Endothelial cell of umbilical vein (primary cell): ENCODE measurements at regions not wholly inside any gene's neighbourhood (a gene's known extent, or its start where the extent isn't known, plus 50 kb on each side); places are given as distances from the start of the nearest gene placed in this dataset.

Experiments used
- BruUV-seq: library from RNA; stranded (reverse); fragments of 400-500 nt; replicated peaks from 2 replicates; lab custom pipeline; 2021; lab: Mats Ljungman, UMichigan
- CTCF ChIA-PET: fragments of 300-600, 350-600 bp; sonication (Branson Sonifier 250); formaldehyde crosslinking; loops from one replicate; lab custom pipeline; 2021; ENCODE audit warnings: antibody characterized with exemption, inconsistent platforms; lab: Charles Lee
- POLR2A ChIA-PET: fragments of 300-600, 350-600 bp; sonication (Branson Sonifier 250); formaldehyde crosslinking; loops from one replicate; lab custom pipeline; 2021; ENCODE audit warnings: antibody characterized with exemption, inconsistent platforms; lab: Charles Lee
- DNase-seq: peaks from one replicate; pipeline ENCODE4 v3.0.0-alpha.2; 2011; ENCODE audit warnings: low read depth, low spot score
- FAIRE-seq: peaks from 2 replicates; lab custom pipeline; 2011; peaks lifted over from hg19 to GRCh38; lab: Jason Lieb, UNC
- H2AFZ ChIP-seq: 2 replicates; pipeline ENCODE4 v1.6.0; 2012; ENCODE audit warnings: low read depth, low read length, control low read depth, inconsistent platforms
- H3K27ac ChIP-seq: 2 replicates; pipeline ENCODE4 v1.5.1; 2011; ENCODE audit warnings: low read depth, mild to moderate bottlenecking, control low read depth, low read length, moderate library complexity; ENCODE audit not compliant: insufficient read depth
- H3K27me3 ChIP-seq, 2 experiments: 2 replicates each; pipeline versions ENCODE4 v1.6.0 to v1.6.1; 2011; ENCODE audit warnings: low read length in 2 of 2, mixed read lengths in 1 of 2; ENCODE audit not compliant: control insufficient read depth in 2 of 2, insufficient read depth in 2 of 2
- H3K36me3 ChIP-seq, 2 experiments: 2 replicates in 1 of 2; 3 replicates in 1 of 2; pipeline ENCODE4 v1.5.1; 2011; ENCODE audit warnings: low read length in 2 of 2, mild to moderate bottlenecking in 1 of 2, moderate library complexity in 1 of 2; ENCODE audit not compliant: control insufficient read depth in 2 of 2, insufficient read depth in 2 of 2; ENCODE audit errors: extremely low read depth in 1 of 2
- H3K4me1 ChIP-seq: 3 replicates; pipeline ENCODE4 v1.5.1; 2011; ENCODE audit warnings: mild to moderate bottlenecking, low read length; ENCODE audit not compliant: control insufficient read depth, insufficient read depth; ENCODE audit errors: extremely low read depth
- H3K4me2 ChIP-seq: 2 replicates; pipeline ENCODE4 v1.6.1; 2011; ENCODE audit warnings: low read length, control low read depth, mixed read lengths; ENCODE audit not compliant: insufficient read depth
- H3K4me3 ChIP-seq, 3 experiments: fragments of 200-600 bp in 1 of 3; sonication (generic), shearing (Covaris generic) in 1 of 3; replicated peaks in 1 of 3; 2 replicates each; pipeline ENCODE4 v1.5.1; 2011 to 2016; ENCODE audit warnings: control low read depth in 3 of 3, low read length in 3 of 3, mild to moderate bottlenecking in 2 of 3, inconsistent platforms in 1 of 3, low read depth in 1 of 3, moderate library complexity in 1 of 3; ENCODE audit not compliant: insufficient read depth in 1 of 3
- H3K79me2 ChIP-seq: 2 replicates; pipeline ENCODE4 v1.6.0; 2012; ENCODE audit warnings: low read length, inconsistent platforms; ENCODE audit not compliant: control insufficient read depth, insufficient read depth
- H3K9ac ChIP-seq: replicated peaks from 2 replicates; pipeline ENCODE3; 2011; ENCODE audit warnings: low read length, control low read depth; ENCODE audit not compliant: insufficient read depth; ENCODE audit errors: extremely low read depth
- H3K9me1 ChIP-seq: replicated peaks from 3 replicates; pipeline ENCODE4 v1.6.0; 2011; ENCODE audit warnings: mild to moderate bottlenecking, low read length; ENCODE audit not compliant: control insufficient read depth, insufficient read depth; ENCODE audit errors: extremely low read depth
- H3K9me3 ChIP-seq: replicated peaks from 2 replicates; pipeline ENCODE4 v1.5.1; 2012; ENCODE audit warnings: low read length, inconsistent platforms; ENCODE audit not compliant: control insufficient read depth, insufficient read depth
- H4K20me1 ChIP-seq: replicated peaks from 2 replicates; pipeline ENCODE3; 2011; ENCODE audit warnings: mild to moderate bottlenecking, low read length; ENCODE audit not compliant: control insufficient read depth, insufficient read depth; ENCODE audit errors: extremely low read depth
- CTCF ChIP-seq, 2 donors: IDR thresholded peaks; 1 replicate in 1 of 2; 2 replicates in 1 of 2; pipeline ENCODE4 v1.5.1; 2011; ENCODE audit warnings: low read length in 2 of 2, mild to moderate bottlenecking in 2 of 2, moderate library complexity in 2 of 2, control low read depth in 1 of 2, inconsistent platforms in 1 of 2, low read depth in 1 of 2; ENCODE audit not compliant: insufficient read depth in 1 of 2; ENCODE audit errors: extremely low read depth in 1 of 2
- EZH2 ChIP-seq: IDR thresholded peaks from 2 replicates; pipeline ENCODE4 v1.6.1; 2012; ENCODE audit warnings: borderline replicate concordance, low read depth, mild to moderate bottlenecking, moderate library complexity, low read length, inconsistent platforms; ENCODE audit not compliant: severe bottlenecking
- FOS ChIP-seq: IDR thresholded peaks from 2 replicates; pipeline ENCODE4 v1.6.1; 2011; ENCODE audit warnings: mild to moderate bottlenecking, low read length, moderate library complexity, borderline replicate concordance; ENCODE audit not compliant: insufficient read depth
- GATA2 ChIP-seq: IDR thresholded peaks from 2 replicates; pipeline ENCODE4 v1.7.0; 2011; ENCODE audit warnings: low read depth, mild to moderate bottlenecking, moderate library complexity, mixed read lengths, low read length; ENCODE audit not compliant: insufficient read length, insufficient read depth
- JUN ChIP-seq: IDR thresholded peaks from 2 replicates; pipeline ENCODE4 v1.6.1; 2011; ENCODE audit warnings: borderline replicate concordance, low read depth; ENCODE audit not compliant: insufficient read length, insufficient read depth
- MAX ChIP-seq: IDR thresholded peaks from 2 replicates; pipeline ENCODE4 v1.6.1; 2011; ENCODE audit not compliant: insufficient read depth, insufficient read length
- MYC ChIP-seq: IDR thresholded peaks from one replicate; pipeline ENCODE4 v1.6.1; 2011; ENCODE audit warnings: mild to moderate bottlenecking, low read depth, low read length
- POLR2A ChIP-seq: IDR thresholded peaks from 2 replicates; pipeline ENCODE4 v1.6.1; 2012; ENCODE audit warnings: low read depth, mild to moderate bottlenecking, control low read depth, low read length
- POLR2AphosphoS5 ChIP-seq: IDR thresholded peaks from 2 replicates; pipeline ENCODE4 v1.6.1; 2012; ENCODE audit warnings: low read depth, mild to moderate bottlenecking, control low read depth, low read length, moderate library complexity; ENCODE audit not compliant: insufficient read depth
- dilution Hi-C: fragments of 300-500 bp; cut with MboI; formaldehyde crosslinking; loops from one replicate; pipeline ENCODE4 v1.15.0; 2019; ENCODE audit warnings: low sequenced_read_pairs; ENCODE audit not compliant: extremely low pct_ligation_motif_present
- intact Hi-C: fragments of 100-400 bp; cut with micrococcal nuclease; formaldehyde crosslinking; loops from one replicate; pipeline ENCODE4 v1.10.0; 2022

- dilution Hi-C loops (no loop called here), intact Hi-C loops (no loop called here)
- Histone ChIP-seq H3K9me1 (no peaks in the 10 kb centered on the region), H3K27me3 (no peaks in the 10 kb centered on the region), H3K4me2 (no peak overlapping the region), H2AFZ (no peak overlapping the region), H3K27ac (peak overlapping the region; percentile 3), H3K9ac (no peak overlapping the region), H3K36me3 (no peaks in the 10 kb centered on the region), H3K4me3 (no peak overlapping the region), H3K9me3 (no peaks in the 10 kb centered on the region), H3K4me1 (peaks cover 5% of the 10 kb centered on the region), H3K79me2 (no peaks in the 10 kb centered on the region), H4K20me1 (no peaks in the 10 kb centered on the region)
- DNase-seq (no peak), FAIRE-seq (no peak)
- POLR2A ChIA-PET = no interaction called here
- TF ChIP-seq MAX (no peak), MYC (no peak), GATA2 (no peak), POLR2AphosphoS5 (no peak), JUN (no peak), FOS (no peak), EZH2 (no peak), CTCF (IDR thresholded peaks at IDR 0.05; ENCODE audit: extremely low read depth in 1 of 2, insufficient read depth in 1 of 2, low read depth in 1 of 2, low read length in 2 of 2) (no peak), POLR2A (no peak)
- BruUV-seq = no TSS peak
- CTCF ChIA-PET = interaction anchor here (0.8 to 0.9 kb wide), 2 partner anchors 11 to 60 kb away, joined by 4 to 5 read pairs; no protein-coding TSS in a partner anchor
These were observed 237.6 kb upstream of the AFDN start for GRCh38 chr6:167588920-167589614.
